ENCODE measurements at regions not wholly inside any gene's neighbourhood (a gene's known extent, or its start where the extent isn't known, plus 50 kb on each side); places are given as distances from the start of the nearest gene placed in this dataset.
"Not testable (repeated sequence)": the region's sequence is repeated elsewhere in the genome, so short reads cannot be mapped to it uniquely, and the experiment has no call there.

DNA sequence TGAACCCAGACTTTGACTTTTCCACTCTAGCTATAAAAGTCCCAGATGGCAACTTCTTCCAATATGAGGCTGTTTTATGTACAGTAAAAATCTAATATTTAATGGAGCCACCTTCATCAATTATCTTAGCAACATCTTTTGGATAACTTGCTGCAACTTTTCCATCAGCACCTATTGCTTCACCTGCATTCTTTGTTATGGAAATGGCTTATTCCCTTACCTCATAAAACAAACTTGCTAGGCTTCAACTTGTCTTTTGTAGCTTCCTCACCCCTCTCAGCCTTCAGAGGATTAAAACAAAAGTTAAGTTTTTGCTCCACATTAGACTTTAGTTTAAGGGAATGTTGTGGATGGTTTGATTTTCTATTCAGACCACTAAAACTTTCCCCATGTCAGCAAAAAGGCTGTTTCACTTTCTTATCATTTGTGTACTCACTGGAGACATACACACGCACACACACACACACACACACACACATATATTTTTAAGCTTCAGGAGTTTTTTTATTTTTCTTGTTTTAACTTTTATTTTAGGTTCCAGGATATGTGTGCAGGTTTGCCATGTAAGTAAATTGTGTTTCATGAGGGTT is 1296.1 kb upstream of the PABPC4L start:
- DNase-seq: no peak
- no peaks in the 10 kb centered on the region for H3K27me3 ChIP-seq
- H3K4me3 ChIP-seq: no peak overlapping the region

DNA sequence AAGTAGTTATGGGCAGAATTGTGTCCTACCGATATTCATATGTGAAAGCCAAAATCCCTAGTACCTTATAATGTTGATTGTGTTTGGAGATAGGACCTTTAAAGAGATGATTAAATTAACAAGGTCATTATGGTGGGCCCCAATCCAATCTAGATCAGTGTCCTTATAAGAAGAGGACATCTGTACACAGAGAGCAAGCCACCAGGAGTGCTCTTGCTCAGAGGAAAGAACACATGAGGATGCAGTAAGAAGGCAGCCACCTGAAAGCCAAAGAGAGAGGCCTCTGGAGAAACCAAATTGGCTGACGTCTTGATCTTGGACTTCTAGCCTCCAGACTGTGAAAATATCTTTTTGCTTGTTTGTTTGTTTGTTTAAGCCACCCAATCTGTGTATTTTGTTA is 1290.8 kb upstream of the PABPC4L start:
- no peak overlapping the region for H3K4me3 ChIP-seq
- no peaks in the 10 kb centered on the region for H3K36me3 ChIP-seq
- no peaks in the 10 kb centered on the region for H3K9me3 ChIP-seq
- no peak for DNase-seq
- H3K27me3 ChIP-seq: no peaks in the 10 kb centered on the region

More for the DNA sequence above, 1296.1 kb upstream of the PABPC4L start:
- no peaks in the 10 kb centered on the region for H3K9me3 ChIP-seq
- H3K36me3 ChIP-seq: no peaks in the 10 kb centered on the region

DNA sequence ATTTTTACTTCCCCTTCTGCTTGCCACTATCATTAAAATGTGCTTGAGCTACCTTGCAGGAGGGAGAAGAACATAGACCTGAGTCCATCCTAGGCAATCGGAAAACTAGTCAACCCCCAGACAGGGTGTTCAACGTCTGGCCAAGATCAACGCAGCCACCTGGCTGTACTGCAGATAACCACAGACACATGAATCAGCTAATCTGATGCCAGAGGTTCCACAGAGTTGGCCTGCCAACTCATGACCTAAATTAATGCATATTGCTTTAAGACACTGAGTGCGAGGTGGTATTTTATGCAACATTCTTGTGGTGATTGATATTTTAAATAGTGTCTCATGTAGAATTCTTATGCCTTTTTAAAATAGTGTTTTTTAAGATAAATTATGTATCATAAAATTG is 1283.8 kb upstream of the PABPC4L start:
- no peaks in the 10 kb centered on the region for H3K36me3 ChIP-seq
- H3K9me3 ChIP-seq: no peaks in the 10 kb centered on the region
- no peak for DNase-seq
- H3K27me3 ChIP-seq: no peaks in the 10 kb centered on the region
- H3K4me3 ChIP-seq: no peak overlapping the region

DNA sequence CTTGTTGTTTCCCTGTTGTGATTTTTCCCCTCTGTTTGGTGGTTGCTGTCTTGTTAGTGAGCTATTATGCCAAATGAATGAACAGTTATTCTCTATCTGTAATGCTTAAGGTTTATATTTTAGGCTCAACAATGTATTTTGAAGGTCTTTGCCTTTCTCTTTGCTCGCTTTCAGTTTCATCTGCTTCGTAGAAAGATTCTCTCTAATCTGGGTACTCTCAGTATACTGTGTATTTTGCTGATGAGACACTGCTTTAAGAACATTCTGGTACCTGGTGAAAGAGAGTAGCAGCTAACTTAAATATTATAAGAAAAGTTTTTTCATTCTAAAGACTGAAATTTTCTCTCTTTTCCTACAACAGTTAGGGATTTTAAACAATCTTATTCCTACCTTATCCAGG is 1274.7 kb upstream of the PABPC4L start:
- H3K36me3 ChIP-seq: no peaks in the 10 kb centered on the region
- no peaks in the 10 kb centered on the region for H3K9me3 ChIP-seq
- H3K27me3 ChIP-seq: no peaks in the 10 kb centered on the region
- no peak overlapping the region for H3K4me3 ChIP-seq
- DNase-seq: no peak

DNA sequence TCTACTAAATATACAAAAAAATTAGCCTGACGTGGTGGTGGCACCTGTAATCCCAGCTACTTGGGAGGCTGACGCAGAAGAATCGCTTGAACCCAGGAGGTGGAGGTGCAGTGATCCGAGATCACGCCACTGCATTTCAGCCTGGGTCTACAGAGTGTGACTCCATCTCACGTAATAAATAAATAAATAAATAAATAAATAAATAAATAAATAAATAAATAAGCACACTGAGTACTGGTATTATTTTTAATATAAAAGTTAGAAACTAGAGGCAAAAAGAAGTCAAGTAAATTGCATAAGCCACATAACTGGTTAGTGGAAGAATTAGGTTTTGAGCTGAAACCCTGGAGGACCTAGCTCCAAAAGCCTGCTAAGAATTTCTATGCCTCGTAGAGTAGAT is 1262.7 kb upstream of the PABPC4L start:
- no peaks in the 10 kb centered on the region for H3K27me3 ChIP-seq

DNA sequence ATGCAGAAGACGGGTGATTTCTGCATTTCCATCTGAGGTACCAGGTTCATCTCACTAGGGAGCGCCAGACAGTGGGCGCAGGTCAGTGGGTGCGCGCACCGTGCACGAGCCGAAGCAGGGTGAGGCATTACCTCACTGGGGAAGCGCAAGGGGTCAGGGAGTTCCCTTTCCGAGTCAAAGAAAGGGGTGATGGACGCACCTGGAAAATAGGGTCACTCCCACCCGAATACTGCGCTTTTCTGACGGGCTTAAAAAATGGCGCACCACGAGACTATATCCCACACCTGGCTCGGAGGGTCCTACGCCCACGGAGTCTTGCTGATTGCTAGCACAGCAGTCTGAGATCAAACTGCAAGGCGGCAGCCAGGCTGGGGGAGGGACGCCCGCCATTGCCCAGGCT is 1246.0 kb upstream of the PABPC4L start:
- DNase-seq, H3K9me3 ChIP-seq, H3K4me3 ChIP-seq, H3K36me3 ChIP-seq, H3K27me3 ChIP-seq: not testable (repeated sequence)

More for the DNA sequence above, 1262.7 kb upstream of the PABPC4L start:
- H3K4me3 ChIP-seq: no peak overlapping the region
- no peaks in the 10 kb centered on the region for H3K36me3 ChIP-seq
- no peaks in the 10 kb centered on the region for H3K9me3 ChIP-seq
- no peak for DNase-seq

DNA sequence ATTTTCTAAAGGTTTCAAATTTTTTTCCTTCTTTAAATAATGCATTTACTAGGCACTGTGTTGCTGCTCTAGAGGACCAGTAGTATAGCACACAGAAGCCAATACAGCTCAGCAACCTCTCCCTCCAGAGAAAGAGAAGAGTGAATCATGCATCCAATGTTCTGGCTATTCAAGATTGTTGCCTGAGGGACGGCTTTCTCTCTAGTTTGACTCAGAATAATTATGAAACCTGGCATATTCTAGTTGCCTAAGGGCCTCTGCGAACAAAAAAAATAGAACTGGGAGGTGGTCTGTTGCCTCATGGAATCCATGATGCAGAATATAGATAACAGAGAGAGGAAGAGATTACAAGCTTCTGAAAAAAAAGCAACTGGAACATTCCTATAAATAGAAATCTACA is 1233.3 kb upstream of the PABPC4L start:
- no peak for DNase-seq
- Histone ChIP-seq H3K27me3 (no peaks in the 10 kb centered on the region), H3K9me3 (no peaks in the 10 kb centered on the region), H3K36me3 (no peaks in the 10 kb centered on the region), H3K4me3 (no peak overlapping the region)

DNA sequence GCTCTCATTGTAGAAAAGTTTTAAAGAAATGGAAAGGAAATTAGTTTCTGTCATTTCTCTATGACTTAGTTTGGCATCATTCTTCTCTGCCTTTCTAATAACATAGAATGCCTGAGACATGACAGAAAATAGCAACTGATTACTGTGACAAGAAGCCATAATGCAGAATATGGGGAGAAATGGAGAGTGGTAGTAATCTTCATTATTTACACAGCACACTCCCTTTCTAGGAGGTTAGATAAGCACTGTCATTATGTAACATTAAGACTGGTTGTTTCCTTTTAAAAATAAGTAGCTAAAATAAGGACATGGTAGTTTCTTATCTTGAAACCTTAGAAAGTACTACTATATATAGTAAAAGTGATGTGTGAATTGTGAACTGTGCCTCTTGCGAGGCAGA is 1227.9 kb upstream of the PABPC4L start:
- H3K27me3 ChIP-seq: no peaks in the 10 kb centered on the region
- no peak overlapping the region for H3K4me3 ChIP-seq
- DNase-seq: no peak
- no peaks in the 10 kb centered on the region for H3K36me3 ChIP-seq
- no peaks in the 10 kb centered on the region for H3K9me3 ChIP-seq

DNA sequence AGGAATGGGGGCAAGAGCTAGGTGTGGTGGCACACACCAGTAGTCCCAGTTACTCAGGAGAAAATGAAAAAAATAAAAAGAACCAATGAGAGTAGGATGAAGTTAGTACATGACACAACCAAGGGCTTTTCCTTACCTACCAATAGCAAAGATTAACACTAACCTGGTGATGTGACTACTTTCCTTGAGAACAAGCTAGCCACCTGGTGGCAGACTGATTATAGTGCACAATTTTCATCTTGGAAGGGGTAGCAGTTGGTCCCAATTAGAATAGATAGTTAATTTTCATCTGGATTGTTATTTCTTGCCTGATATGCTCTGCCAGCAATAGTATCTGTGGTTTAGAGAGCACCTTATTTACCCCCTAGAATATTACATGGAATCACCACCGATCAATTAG is 1216.8 kb upstream of the PABPC4L start:
- DNase-seq: no peak
- Histone ChIP-seq H3K27me3 (no peaks in the 10 kb centered on the region), H3K4me3 (no peak overlapping the region), H3K36me3 (no peaks in the 10 kb centered on the region), H3K9me3 (no peaks in the 10 kb centered on the region)

DNA sequence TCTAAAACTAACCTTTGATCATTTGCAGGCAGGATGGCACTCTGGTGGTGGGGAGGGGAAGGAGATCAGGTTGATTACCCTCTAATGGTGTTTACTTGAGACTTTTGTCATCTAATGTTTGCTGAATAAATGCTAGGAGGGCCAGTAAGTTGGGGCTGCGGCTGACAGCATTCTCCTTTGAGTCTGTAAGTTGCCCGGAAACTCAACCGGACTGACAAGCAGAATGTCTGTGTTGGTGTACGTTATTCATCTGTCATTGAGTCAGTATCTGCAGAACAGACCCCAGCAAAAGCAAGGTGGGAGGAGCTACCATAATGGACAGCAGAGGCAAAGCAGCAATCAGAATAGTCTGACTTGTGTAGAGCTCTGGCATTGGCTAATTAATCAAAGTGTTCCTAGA is 1210.6 kb upstream of the PABPC4L start:
- Histone ChIP-seq H3K9me3 (no peaks in the 10 kb centered on the region), H3K36me3 (no peaks in the 10 kb centered on the region), H3K4me3 (no peak overlapping the region), H3K27me3 (no peaks in the 10 kb centered on the region)
- no peak for DNase-seq

DNA sequence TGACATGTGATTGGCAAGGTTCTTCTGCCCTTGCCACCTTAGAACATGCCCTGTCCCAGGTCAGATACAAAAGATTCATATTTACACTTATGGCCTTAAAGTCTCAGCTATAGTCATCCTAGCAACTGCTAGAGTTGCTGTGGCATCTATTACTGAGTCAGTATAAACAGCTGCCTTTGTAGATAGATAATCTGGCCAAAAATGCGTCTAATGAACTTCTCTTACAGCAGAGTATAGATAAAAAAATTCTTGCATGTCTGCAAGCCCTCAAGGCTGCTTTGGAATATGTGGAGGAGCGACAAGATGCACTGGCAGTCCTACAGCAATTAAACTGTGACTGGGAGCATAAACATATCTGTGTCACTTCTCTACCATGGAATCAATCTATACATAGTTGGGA is 1209.7 kb upstream of the PABPC4L start:
- Histone ChIP-seq H3K27me3 (no peaks in the 10 kb centered on the region), H3K4me3 (no peak overlapping the region), H3K9me3 (no peaks in the 10 kb centered on the region), H3K36me3 (no peaks in the 10 kb centered on the region)
- DNase-seq: no peak

DNA sequence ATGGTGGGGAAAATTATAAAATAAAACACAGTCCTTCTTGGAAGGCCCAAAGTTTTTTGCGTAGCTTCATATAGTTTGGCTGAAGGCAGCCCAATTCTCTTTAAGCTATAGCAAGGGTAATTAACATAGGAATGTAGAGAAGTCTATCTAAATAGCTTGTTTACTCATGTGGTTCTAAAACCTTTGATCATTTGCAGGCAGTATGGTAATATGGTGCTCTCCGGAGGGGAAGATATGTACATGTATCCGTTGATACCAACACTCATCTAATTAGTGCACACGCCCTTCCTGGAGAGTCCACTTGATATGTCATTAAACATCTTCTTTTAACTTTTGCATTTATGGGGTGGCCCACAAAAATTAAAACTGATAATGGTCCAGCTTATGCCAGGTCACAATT is 1207.7 kb upstream of the PABPC4L start:
- not testable (repeated sequence) for H3K9me3 ChIP-seq, H3K36me3 ChIP-seq, H3K4me3 ChIP-seq, DNase-seq, H3K27me3 ChIP-seq

DNA sequence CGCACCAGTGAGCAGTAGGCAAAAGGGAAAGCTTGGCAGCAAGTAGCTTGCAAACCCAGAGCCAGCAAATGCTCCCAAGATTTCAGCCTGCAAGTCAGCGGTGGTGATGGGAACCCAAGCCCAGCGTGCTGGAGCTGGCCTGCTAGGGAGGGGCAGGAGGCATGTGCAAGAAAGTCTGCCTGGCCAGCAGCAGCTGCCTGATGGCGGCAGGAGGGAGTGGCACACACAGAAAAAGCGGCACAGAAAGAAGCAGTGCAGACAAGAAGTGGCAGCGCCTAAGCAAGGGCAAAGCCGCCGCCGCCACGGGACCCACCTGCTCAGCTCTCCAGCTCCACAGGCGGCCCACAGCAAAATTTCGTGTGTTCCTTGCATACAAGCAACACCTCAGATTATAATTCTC is 1206.5 kb upstream of the PABPC4L start:
- no peaks in the 10 kb centered on the region for H3K9me3 ChIP-seq
- H3K36me3 ChIP-seq: no peaks in the 10 kb centered on the region
- H3K4me3 ChIP-seq: no peak overlapping the region
- DNase-seq: no peak
- H3K27me3 ChIP-seq: no peaks in the 10 kb centered on the region

DNA sequence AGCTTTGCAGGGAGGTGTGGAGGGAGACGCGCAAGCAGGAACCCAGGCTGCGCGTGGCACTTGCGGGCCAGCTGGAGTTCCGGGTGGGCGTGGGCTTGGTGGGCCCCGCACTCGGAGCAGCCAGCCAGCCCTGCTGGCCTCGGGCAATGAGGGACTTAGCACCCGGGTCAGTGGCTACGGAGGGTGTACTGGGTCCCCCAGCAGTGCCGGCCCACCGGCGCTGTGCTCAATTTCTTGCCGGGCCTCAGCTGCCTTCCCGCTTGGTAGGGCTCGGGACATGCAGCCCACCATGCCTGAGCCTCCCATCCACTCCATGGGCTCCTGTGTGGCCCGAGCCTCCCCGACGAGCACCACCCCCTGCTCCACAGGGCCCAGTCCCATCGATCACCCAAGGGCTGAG is 1205.0 kb upstream of the PABPC4L start:
- H3K27me3 ChIP-seq, DNase-seq, H3K4me3 ChIP-seq, H3K36me3 ChIP-seq, H3K9me3 ChIP-seq: not testable (repeated sequence)

DNA sequence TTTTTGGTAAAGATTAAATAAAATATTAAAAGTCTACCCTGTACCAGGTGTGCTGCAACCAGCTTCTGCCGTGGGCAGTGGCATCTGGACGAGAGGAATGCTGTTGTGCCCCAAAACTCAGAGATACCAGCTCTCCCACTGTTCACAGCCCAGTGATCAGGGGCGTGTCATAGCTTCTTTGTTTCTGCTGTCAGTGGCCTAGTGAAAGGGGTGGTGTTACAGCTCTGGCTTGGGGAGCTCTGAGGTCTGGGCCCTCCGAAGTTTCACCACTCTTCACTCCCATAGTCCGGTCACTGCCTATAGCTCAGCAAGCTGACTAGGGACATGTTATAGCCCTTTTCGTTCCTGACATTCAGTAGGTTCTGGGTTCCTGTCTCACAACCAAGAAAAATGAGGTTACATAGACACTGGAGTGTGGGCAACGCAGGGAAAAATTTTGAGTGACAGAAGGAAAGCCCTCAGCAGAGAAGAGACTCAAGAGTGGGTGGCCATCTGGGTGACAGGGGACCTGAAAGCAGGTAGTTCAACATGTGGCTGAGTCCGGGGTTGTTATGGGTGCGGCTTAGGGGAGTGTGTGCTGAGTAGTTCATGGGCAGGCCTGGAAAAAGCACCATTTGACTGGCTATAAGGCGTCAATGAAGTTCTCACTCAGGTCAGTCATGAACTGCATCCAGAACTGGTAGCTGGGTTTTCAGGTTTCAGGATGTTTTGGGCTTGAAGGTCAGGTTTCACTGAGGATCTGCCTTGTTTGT is 1184.4 kb upstream of the PABPC4L start:
- no peak overlapping the region for H3K4me3 ChIP-seq
- H3K9me3 ChIP-seq: no peaks in the 10 kb centered on the region
- no peak for DNase-seq
- no peaks in the 10 kb centered on the region for H3K36me3 ChIP-seq
- no peaks in the 10 kb centered on the region for H3K27me3 ChIP-seq

DNA sequence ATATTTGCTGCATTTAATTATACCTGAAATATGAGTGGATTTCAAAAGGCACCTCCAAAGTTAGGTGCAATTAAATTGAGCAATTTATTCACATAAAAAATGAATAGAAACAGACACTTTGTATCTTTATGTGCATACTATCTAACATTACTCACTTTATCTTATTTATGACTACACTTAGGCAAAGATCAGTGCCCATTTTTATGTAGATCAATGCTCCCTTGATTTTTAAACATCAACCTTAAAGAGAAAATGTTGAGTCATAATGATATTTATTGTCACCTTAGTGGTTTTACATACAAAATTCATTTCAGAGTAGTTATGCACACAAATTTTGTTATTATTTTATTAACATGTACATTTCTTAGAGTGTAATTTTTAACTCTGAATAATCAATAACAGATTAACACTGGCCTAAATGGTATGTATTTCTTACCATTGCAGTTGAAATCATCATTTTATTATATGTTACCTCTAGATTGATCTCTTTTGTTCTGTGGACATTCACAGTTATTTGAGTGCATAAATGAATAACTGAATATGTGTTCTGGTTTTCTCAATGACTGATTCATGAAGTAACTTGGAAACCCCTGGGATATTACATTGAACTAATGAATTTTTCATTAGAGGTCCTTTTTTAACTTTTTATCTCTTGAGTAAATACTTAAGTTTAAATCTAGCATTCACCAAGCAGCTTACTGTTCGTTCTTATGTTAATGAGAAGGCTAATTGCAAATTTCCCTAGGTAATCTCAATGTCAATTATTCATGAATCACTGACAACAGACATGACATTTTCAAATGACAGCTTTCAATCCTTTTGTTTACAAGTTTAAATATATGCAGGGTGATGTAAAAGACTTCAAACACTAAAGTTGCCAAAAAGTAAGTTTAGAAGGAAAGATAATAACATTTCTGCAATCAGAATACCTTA is 1182.0 kb upstream of the PABPC4L start:
- no peak overlapping the region for H3K4me3 ChIP-seq
- H3K36me3 ChIP-seq: no peaks in the 10 kb centered on the region
- no peak for DNase-seq
- no peaks in the 10 kb centered on the region for H3K27me3 ChIP-seq
- H3K9me3 ChIP-seq: no peaks in the 10 kb centered on the region

DNA sequence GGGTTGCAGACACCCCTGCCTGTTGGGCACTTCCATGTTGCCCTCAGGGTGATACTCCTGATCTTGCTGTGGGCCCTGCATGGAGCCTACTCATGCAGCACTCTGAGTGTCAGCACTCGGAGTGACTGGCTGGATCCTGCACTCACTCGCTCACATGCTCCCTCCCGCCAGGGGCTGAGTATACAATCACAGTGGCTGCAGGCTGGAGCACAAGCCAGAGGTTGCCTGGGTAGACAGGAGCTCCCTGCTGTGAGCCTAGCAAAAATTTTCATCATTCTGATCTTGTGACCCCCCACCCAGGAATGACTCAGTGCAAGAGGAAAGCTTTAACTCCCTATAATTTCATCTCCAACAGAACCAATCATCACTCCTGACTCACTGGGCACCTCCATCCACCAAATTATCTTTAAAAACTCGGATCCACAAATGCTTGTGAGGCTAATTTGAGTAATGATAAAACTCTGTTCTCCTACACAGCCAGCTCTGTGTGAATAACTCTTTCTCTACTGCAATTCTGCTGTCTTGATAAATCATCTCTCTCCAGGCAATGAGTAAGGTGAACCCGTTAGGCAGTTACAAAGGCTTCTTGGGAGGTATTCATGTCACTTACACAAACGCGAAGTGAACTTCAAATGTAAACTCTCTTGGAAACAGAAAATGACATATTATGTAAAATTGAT is 1180.8 kb upstream of the PABPC4L start:
- no peaks in the 10 kb centered on the region for H3K9me3 ChIP-seq
- DNase-seq: peak; percentile 2
- H3K4me3 ChIP-seq: no peak overlapping the region
- no peaks in the 10 kb centered on the region for H3K36me3 ChIP-seq
- H3K27me3 ChIP-seq: no peaks in the 10 kb centered on the region
